Endothelial cell of umbilical vein (primary cell): ENCODE measurements at regions not wholly inside any gene's neighbourhood (a gene's known extent, or its start where the extent isn't known, plus 50 kb on each side); places are given as distances from the start of the nearest gene placed in this dataset.

Experiments
- BruUV-seq: library from RNA; stranded (reverse); fragments of 400-500 nt; replicated peaks from 2 replicates; lab custom pipeline; 2021; lab: Mats Ljungman, UMichigan
- CTCF ChIA-PET: fragments of 300-600, 350-600 bp; sonication (Branson Sonifier 250); formaldehyde crosslinking; loops from one replicate; lab custom pipeline; 2021; ENCODE audit warnings: antibody characterized with exemption, inconsistent platforms; lab: Charles Lee
- POLR2A ChIA-PET: fragments of 300-600, 350-600 bp; sonication (Branson Sonifier 250); formaldehyde crosslinking; loops from one replicate; lab custom pipeline; 2021; ENCODE audit warnings: antibody characterized with exemption, inconsistent platforms; lab: Charles Lee
- DNase-seq: peaks from one replicate; pipeline ENCODE4 v3.0.0-alpha.2; 2011; ENCODE audit warnings: low read depth, low spot score
- FAIRE-seq: peaks from 2 replicates; lab custom pipeline; 2011; peaks lifted over from hg19 to GRCh38; lab: Jason Lieb, UNC
- H2AFZ ChIP-seq: 2 replicates; pipeline ENCODE4 v1.6.0; 2012; ENCODE audit warnings: low read depth, low read length, control low read depth, inconsistent platforms
- H3K27ac ChIP-seq: 2 replicates; pipeline ENCODE4 v1.5.1; 2011; ENCODE audit warnings: low read depth, mild to moderate bottlenecking, control low read depth, low read length, moderate library complexity; ENCODE audit not compliant: insufficient read depth
- H3K27me3 ChIP-seq, 2 experiments: 2 replicates each; pipeline versions ENCODE4 v1.6.0 to v1.6.1; 2011; ENCODE audit warnings: low read length in 2 of 2, mixed read lengths in 1 of 2; ENCODE audit not compliant: control insufficient read depth in 2 of 2, insufficient read depth in 2 of 2
- H3K36me3 ChIP-seq, 2 experiments: 2 replicates in 1 of 2; 3 replicates in 1 of 2; pipeline ENCODE4 v1.5.1; 2011; ENCODE audit warnings: low read length in 2 of 2, mild to moderate bottlenecking in 1 of 2, moderate library complexity in 1 of 2; ENCODE audit not compliant: control insufficient read depth in 2 of 2, insufficient read depth in 2 of 2; ENCODE audit errors: extremely low read depth in 1 of 2
- H3K4me1 ChIP-seq: 3 replicates; pipeline ENCODE4 v1.5.1; 2011; ENCODE audit warnings: mild to moderate bottlenecking, low read length; ENCODE audit not compliant: control insufficient read depth, insufficient read depth; ENCODE audit errors: extremely low read depth
- H3K4me2 ChIP-seq: 2 replicates; pipeline ENCODE4 v1.6.1; 2011; ENCODE audit warnings: low read length, control low read depth, mixed read lengths; ENCODE audit not compliant: insufficient read depth
- H3K4me3 ChIP-seq, 3 experiments: fragments of 200-600 bp in 1 of 3; sonication (generic), shearing (Covaris generic) in 1 of 3; replicated peaks in 1 of 3; 2 replicates each; pipeline ENCODE4 v1.5.1; 2011 to 2016; ENCODE audit warnings: control low read depth in 3 of 3, low read length in 3 of 3, mild to moderate bottlenecking in 2 of 3, inconsistent platforms in 1 of 3, low read depth in 1 of 3, moderate library complexity in 1 of 3; ENCODE audit not compliant: insufficient read depth in 1 of 3
- H3K79me2 ChIP-seq: 2 replicates; pipeline ENCODE4 v1.6.0; 2012; ENCODE audit warnings: low read length, inconsistent platforms; ENCODE audit not compliant: control insufficient read depth, insufficient read depth
- H3K9ac ChIP-seq: replicated peaks from 2 replicates; pipeline ENCODE3; 2011; ENCODE audit warnings: low read length, control low read depth; ENCODE audit not compliant: insufficient read depth; ENCODE audit errors: extremely low read depth
- H3K9me1 ChIP-seq: replicated peaks from 3 replicates; pipeline ENCODE4 v1.6.0; 2011; ENCODE audit warnings: mild to moderate bottlenecking, low read length; ENCODE audit not compliant: control insufficient read depth, insufficient read depth; ENCODE audit errors: extremely low read depth
- H3K9me3 ChIP-seq: replicated peaks from 2 replicates; pipeline ENCODE4 v1.5.1; 2012; ENCODE audit warnings: low read length, inconsistent platforms; ENCODE audit not compliant: control insufficient read depth, insufficient read depth
- H4K20me1 ChIP-seq: replicated peaks from 2 replicates; pipeline ENCODE3; 2011; ENCODE audit warnings: mild to moderate bottlenecking, low read length; ENCODE audit not compliant: control insufficient read depth, insufficient read depth; ENCODE audit errors: extremely low read depth
- EZH2 ChIP-seq: IDR thresholded peaks from 2 replicates; pipeline ENCODE4 v1.6.1; 2012; ENCODE audit warnings: borderline replicate concordance, low read depth, mild to moderate bottlenecking, moderate library complexity, low read length, inconsistent platforms; ENCODE audit not compliant: severe bottlenecking
- FOS ChIP-seq: IDR thresholded peaks from 2 replicates; pipeline ENCODE4 v1.6.1; 2011; ENCODE audit warnings: mild to moderate bottlenecking, low read length, moderate library complexity, borderline replicate concordance; ENCODE audit not compliant: insufficient read depth
- GATA2 ChIP-seq: IDR thresholded peaks from 2 replicates; pipeline ENCODE4 v1.7.0; 2011; ENCODE audit warnings: low read depth, mild to moderate bottlenecking, moderate library complexity, mixed read lengths, low read length; ENCODE audit not compliant: insufficient read length, insufficient read depth
- JUN ChIP-seq: IDR thresholded peaks from 2 replicates; pipeline ENCODE4 v1.6.1; 2011; ENCODE audit warnings: borderline replicate concordance, low read depth; ENCODE audit not compliant: insufficient read length, insufficient read depth
- MYC ChIP-seq: IDR thresholded peaks from one replicate; pipeline ENCODE4 v1.6.1; 2011; ENCODE audit warnings: mild to moderate bottlenecking, low read depth, low read length
- POLR2A ChIP-seq: IDR thresholded peaks from 2 replicates; pipeline ENCODE4 v1.6.1; 2012; ENCODE audit warnings: low read depth, mild to moderate bottlenecking, control low read depth, low read length
- POLR2AphosphoS5 ChIP-seq: IDR thresholded peaks from 2 replicates; pipeline ENCODE4 v1.6.1; 2012; ENCODE audit warnings: low read depth, mild to moderate bottlenecking, control low read depth, low read length, moderate library complexity; ENCODE audit not compliant: insufficient read depth
- dilution Hi-C: fragments of 300-500 bp; cut with MboI; formaldehyde crosslinking; loops from one replicate; pipeline ENCODE4 v1.15.0; 2019; ENCODE audit warnings: low sequenced_read_pairs; ENCODE audit not compliant: extremely low pct_ligation_motif_present
- intact Hi-C: fragments of 100-400 bp; cut with micrococcal nuclease; formaldehyde crosslinking; loops from one replicate; pipeline ENCODE4 v1.10.0; 2022
- TF ChIP-seq, protein P1 (sequence below), 2 donors: IDR thresholded peaks; 1 replicate in 1 of 2; 2 replicates in 1 of 2; pipeline ENCODE4 v1.5.1; 2011; ENCODE audit warnings: low read length in 2 of 2, mild to moderate bottlenecking in 2 of 2, moderate library complexity in 2 of 2, control low read depth in 1 of 2, inconsistent platforms in 1 of 2, low read depth in 1 of 2; ENCODE audit not compliant: insufficient read depth in 1 of 2; ENCODE audit errors: extremely low read depth in 1 of 2
- TF ChIP-seq, protein P2 (sequence below): IDR thresholded peaks from 2 replicates; pipeline ENCODE4 v1.6.1; 2011; ENCODE audit not compliant: insufficient read depth, insufficient read length

DNA sequence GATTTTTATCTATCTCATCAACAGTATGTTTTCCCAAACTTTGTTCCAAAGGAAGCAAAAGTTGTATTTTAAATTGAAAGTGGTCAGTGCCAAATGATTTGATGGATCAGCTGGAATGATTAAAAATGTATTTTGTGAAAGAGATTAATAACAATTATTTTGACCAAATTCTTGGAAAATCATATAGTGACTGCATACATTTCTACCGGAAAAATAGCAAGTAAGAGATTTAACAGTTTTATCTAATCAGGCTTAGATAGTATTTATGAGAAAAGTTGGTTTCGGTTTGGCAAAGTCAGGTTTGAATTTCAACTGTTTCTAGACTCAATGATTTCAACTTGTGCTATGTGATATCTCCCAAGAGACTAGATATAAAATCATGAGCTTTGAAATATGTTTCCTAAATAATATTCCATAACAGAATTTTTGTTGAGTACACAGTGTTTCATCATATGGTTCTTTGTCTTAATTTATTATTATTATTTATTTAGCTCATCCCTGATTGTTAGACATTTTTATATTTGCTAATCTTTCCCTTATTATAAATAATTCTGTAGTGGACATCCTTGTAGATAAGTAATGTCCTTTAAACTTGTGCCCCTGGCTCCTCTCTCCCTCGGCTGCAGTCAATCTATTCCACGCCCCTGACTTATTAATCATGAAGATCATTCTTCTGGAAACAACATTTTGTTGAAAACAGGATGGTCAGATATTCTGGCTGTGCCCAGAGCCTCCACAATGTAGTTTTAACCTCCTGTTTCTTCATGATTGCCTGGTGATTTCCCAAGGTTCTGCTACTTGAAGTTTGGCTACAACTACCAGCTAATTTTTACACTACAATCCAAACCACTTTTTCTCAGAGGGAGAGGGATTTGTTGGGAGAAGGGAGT is 520.7 kb upstream of the TCF4 start:
- FAIRE-seq, result peak; percentile 54
- no peak for TF ChIP-seq POLR2AphosphoS5
- TF ChIP-seq, protein P1, sequence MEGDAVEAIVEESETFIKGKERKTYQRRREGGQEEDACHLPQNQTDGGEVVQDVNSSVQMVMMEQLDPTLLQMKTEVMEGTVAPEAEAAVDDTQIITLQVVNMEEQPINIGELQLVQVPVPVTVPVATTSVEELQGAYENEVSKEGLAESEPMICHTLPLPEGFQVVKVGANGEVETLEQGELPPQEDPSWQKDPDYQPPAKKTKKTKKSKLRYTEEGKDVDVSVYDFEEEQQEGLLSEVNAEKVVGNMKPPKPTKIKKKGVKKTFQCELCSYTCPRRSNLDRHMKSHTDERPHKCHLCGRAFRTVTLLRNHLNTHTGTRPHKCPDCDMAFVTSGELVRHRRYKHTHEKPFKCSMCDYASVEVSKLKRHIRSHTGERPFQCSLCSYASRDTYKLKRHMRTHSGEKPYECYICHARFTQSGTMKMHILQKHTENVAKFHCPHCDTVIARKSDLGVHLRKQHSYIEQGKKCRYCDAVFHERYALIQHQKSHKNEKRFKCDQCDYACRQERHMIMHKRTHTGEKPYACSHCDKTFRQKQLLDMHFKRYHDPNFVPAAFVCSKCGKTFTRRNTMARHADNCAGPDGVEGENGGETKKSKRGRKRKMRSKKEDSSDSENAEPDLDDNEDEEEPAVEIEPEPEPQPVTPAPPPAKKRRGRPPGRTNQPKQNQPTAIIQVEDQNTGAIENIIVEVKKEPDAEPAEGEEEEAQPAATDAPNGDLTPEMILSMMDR (IDR thresholded peaks at IDR 0.05; ENCODE audit: extremely low read depth in 1 of 2, insufficient read depth in 1 of 2, low read depth in 1 of 2, low read length in 2 of 2), result no peak
- no peak for TF ChIP-seq EZH2
- TF ChIP-seq POLR2A, result no peak
- no peak for TF ChIP-seq GATA2
- TF ChIP-seq FOS, result no peak
- no peak for TF ChIP-seq JUN
- no peak for TF ChIP-seq MYC
- TF ChIP-seq, protein P2, sequence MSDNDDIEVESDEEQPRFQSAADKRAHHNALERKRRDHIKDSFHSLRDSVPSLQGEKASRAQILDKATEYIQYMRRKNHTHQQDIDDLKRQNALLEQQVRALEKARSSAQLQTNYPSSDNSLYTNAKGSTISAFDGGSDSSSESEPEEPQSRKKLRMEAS, result no peak
- Histone ChIP-seq H3K79me2 (no peaks in the 10 kb centered on the region), H3K36me3 (no peaks in the 10 kb centered on the region), H3K4me3 (peak overlapping the region in 1 of 3 experiments; percentile 31), H3K9me1 (no peaks in the 10 kb centered on the region), H3K9ac (no peak overlapping the region), H3K27ac (no peak overlapping the region), H3K4me2 (peak overlapping the region; percentile 78), H4K20me1 (no peaks in the 10 kb centered on the region), H3K27me3 (no peaks in the 10 kb centered on the region), H3K9me3 (no peaks in the 10 kb centered on the region), H3K4me1 (peaks cover 10% of the 10 kb centered on the region), H2AFZ (peak overlapping the region; percentile 88)
- intact Hi-C loops, result no loop called here
- no TSS peak for BruUV-seq
- ChIA-PET CTCF (interaction anchor here (0.9 to 1.3 kb wide), 5 partner anchors 11 to 874 kb away, joined by 3 read pairs; no protein-coding TSS in a partner anchor), POLR2A (no interaction called here)
- DNase-seq, result peak; percentile 56
- dilution Hi-C loops, result no loop called here
